ENCODE measurements at regions not wholly inside any gene's neighbourhood (a gene's known extent, or its start where the extent isn't known, plus 50 kb on each side); places are given as distances from the start of the nearest gene placed in this dataset.

GRCh38 chr4:162699629-162700028 is 467.1 kb downstream of the NAF1 start:
- H3K27ac ChIP-seq (ENCODE audit: low read depth, low read length) = no peak overlapping the region
- WGBS, 2 experiments (ENCODE audit: extremely low coverage in 1 of 2, insufficient coverage in 1 of 2, insufficient read length in 1 of 2, insufficient replicate concordance in 2 of 2, low coverage in 1 of 2, low lambda C conversion rate in 2 of 2, missing lambda C conversion rate in 1 of 2) = 88% methylated on average over 1 of the region's 1 CpG; no CpG with 5 or more reads in 1 of the 2 experiments
- no peak overlapping the region for H2BK120ac ChIP-seq (replicated peaks; ENCODE audit: low read depth, low read length)
- no peak overlapping the region for H4K5ac ChIP-seq (ENCODE audit: insufficient read length, low read depth, low read length)
- H2BK15ac ChIP-seq (ENCODE audit: low read length) = no peak overlapping the region
- no peaks in the 10 kb centered on the region for H3K23me2 ChIP-seq (ENCODE audit: low read depth, low read length)
- H3K36me3 ChIP-seq (ENCODE audit: control insufficient read depth in 2 of 4, insufficient read depth in 4 of 4, low read length in 3 of 4) = no peaks in the 10 kb centered on the region
- H4K91ac ChIP-seq (replicated peaks; ENCODE audit: insufficient read length, low read length) = no peak overlapping the region
- no peak overlapping the region for H3K4me3 ChIP-seq (ENCODE audit: extremely low read depth in 1 of 4, insufficient read depth in 2 of 4, low read depth in 3 of 4, low read length in 4 of 4)
- H3K79me1 ChIP-seq (ENCODE audit: low read depth, low read length) = no peaks in the 10 kb centered on the region
- no peak overlapping the region for H3K56ac ChIP-seq (replicated peaks; ENCODE audit: insufficient read length, low read depth, low read length)
- no peak overlapping the region for H3K9ac ChIP-seq (replicated peaks in 1 of 4; ENCODE audit: extremely low read depth in 1 of 4, low read depth in 3 of 4, low read length in 3 of 4)
- H4K20me1 ChIP-seq (replicated peaks in 1 of 2; ENCODE audit: control insufficient read depth in 1 of 2, insufficient read depth in 2 of 2, low read length in 2 of 2) = no peaks in the 10 kb centered on the region
- no peak overlapping the region for H2BK20ac ChIP-seq (ENCODE audit: low read length)
- H2AK5ac ChIP-seq (ENCODE audit: low read depth, low read length) = no peak overlapping the region
- H3K4ac ChIP-seq (replicated peaks; ENCODE audit: insufficient read length, low read depth, low read length) = no peak overlapping the region
- H2AFZ ChIP-seq (ENCODE audit: low read length) = no peak overlapping the region
- H2BK5ac ChIP-seq (ENCODE audit: low read depth, low read length) = no peak overlapping the region
- no peaks in the 10 kb centered on the region for H3K79me2 ChIP-seq (ENCODE audit: control insufficient read depth in 1 of 2, insufficient read depth in 2 of 2, low read length in 2 of 2)
- POLR2A ChIA-PET (ENCODE audit: partially characterized antibody) = no interaction called here
- no peak overlapping the region for H3K14ac ChIP-seq (ENCODE audit: insufficient read length)
- no peak overlapping the region for H4K8ac ChIP-seq (ENCODE audit: extremely low read depth, insufficient read depth, low read length)
- H3K18ac ChIP-seq (ENCODE audit: extremely low read depth, low read length) = no peak overlapping the region
- TF ChIP-seq HDAC6 (IDR thresholded peaks at IDR 0.05; ENCODE audit: low read depth, low read length) = no peak
- no peak for TF ChIP-seq JUN (IDR thresholded peaks at IDR 0.05; ENCODE audit: low read depth, low read length)
- no peak for TF ChIP-seq KDM1A (IDR thresholded peaks at IDR 0.05; ENCODE audit: borderline replicate concordance, low read length)
- TF ChIP-seq BRCA1 (IDR thresholded peaks at IDR 0.05; ENCODE audit: low read depth, low read length) = no peak
- TF ChIP-seq GTF2F1 (IDR thresholded peaks at IDR 0.05; ENCODE audit: borderline replicate concordance, low read depth, low read length) = no peak
- TF ChIP-seq TBP (IDR thresholded peaks at IDR 0.05; ENCODE audit: low read depth, low read length) = no peak
- TF ChIP-seq SAP30 (IDR thresholded peaks at IDR 0.05; ENCODE audit: insufficient read depth, insufficient replicate concordance, low read length) = no peak
- TF ChIP-seq SIRT6 (IDR thresholded peaks at IDR 0.05; ENCODE audit: low read length) = no peak
- no peak for TF ChIP-seq RBBP5 (IDR thresholded peaks at IDR 0.05; ENCODE audit: borderline replicate concordance, low read depth, low read length)
- no peak for TF ChIP-seq CBX5 (IDR thresholded peaks at IDR 0.05; ENCODE audit: low read depth, low read length)
- no peak for TF ChIP-seq RAD21 (IDR thresholded peaks at IDR 0.05 in 1 of 2, conservative IDR thresholded peaks at IDR 0.05 in 1 of 2; ENCODE audit: low read depth in 2 of 2, low read length in 2 of 2)
- no peak for TF ChIP-seq YY1 (IDR thresholded peaks at IDR 0.05; ENCODE audit: low read depth, low read length)
- TF ChIP-seq SP4 (IDR thresholded peaks at IDR 0.05; ENCODE audit: low read length) = no peak
- no peaks in the 10 kb centered on the region for H3K4me1 ChIP-seq (replicated peaks in 1 of 4; ENCODE audit: control insufficient read depth in 3 of 4, insufficient read depth in 4 of 4, low read length in 3 of 4)
- H3K9me3 ChIP-seq (ENCODE audit: insufficient read depth in 2 of 2, low read depth in 1 of 2, low read length in 1 of 2) = no peaks in the 10 kb centered on the region
- CTCF ChIA-PET (ENCODE audit: partially characterized antibody) = no interaction called here
- H3K23ac ChIP-seq (ENCODE audit: insufficient read length) = no peak overlapping the region
- FAIRE-seq = no peak
- H2BK12ac ChIP-seq (ENCODE audit: low read depth, low read length) = no peak overlapping the region
- no peak for DNase-seq (ENCODE audit: low read depth in 1 of 2, low spot score in 2 of 2)
- H3K27me3 ChIP-seq (replicated peaks in 1 of 4; ENCODE audit: control insufficient read depth in 3 of 4, extremely low read depth in 1 of 4, insufficient read depth in 3 of 4, low read length in 3 of 4) = no peaks in the 10 kb centered on the region
- H3K4me2 ChIP-seq (ENCODE audit: insufficient read depth in 1 of 2, low read depth in 2 of 2, low read length in 2 of 2) = no peak overlapping the region

Data from H1 (cell line).